ENCODE measurements at regions not wholly inside any gene's neighbourhood (a gene's known extent, or its start where the extent isn't known, plus 50 kb on each side); places are given as distances from the start of the nearest gene placed in this dataset.

DNA sequence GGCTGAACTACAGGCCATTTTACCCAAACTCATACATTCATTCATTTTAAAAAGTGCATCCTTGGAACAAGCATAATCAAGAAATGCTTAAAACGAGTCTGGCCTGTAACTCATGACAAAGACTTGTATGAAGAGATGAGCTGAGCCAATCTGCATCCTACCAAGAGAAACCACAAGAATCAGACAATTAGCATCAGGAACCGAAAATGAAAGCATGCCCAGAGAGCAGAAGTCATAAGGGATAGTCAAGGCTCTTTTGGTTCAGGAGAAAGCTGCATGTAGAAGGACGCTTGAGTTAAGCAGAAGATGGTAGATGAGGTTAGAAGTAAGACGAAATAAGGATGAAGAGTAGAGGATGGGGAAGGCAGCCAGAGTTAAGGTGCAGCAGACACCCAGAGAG is 137.0 kb upstream of the CTNNA2 start:
- TF ChIP-seq POLR2AphosphoS5 (IDR thresholded peaks at IDR 0.05; ENCODE audit: low read depth, low read length) (no peak), POLR2A (IDR thresholded peaks at IDR 0.05; ENCODE audit: low read depth, low read length) (no peak)
